OCI-LY7 (cell line): ENCODE measurements at regions not wholly inside any gene's neighbourhood (a gene's known extent, or its start where the extent isn't known, plus 50 kb on each side); places are given as distances from the start of the nearest gene placed in this dataset.

Source experiments
- BruUV-seq: library from RNA; stranded (reverse); fragments of 400-500 nt; replicated peaks from 2 replicates; lab custom pipeline; 2021; lab: Mats Ljungman, UMichigan
- CTCF ChIA-PET: fragments of 300-600 bp; sonication (Branson Sonifier 250); formaldehyde crosslinking; loops from one replicate; lab custom pipeline; 2022; ENCODE audit warnings: antibody characterized with exemption; ENCODE audit not compliant: unreplicated experiment; lab: Charles Lee
- POLR2A ChIA-PET: fragments of 300-600 bp; sonication (Branson Sonifier 250); formaldehyde crosslinking; loops from one replicate; lab custom pipeline; 2022; ENCODE audit warnings: antibody characterized with exemption; lab: Charles Lee
- DNase-seq: peaks from one replicate; pipeline ENCODE4 v3.0.0-alpha.2; 2015; ENCODE audit warnings: low spot score
- H2AFZ ChIP-seq: fragments of 200-600 bp; sonication (generic), shearing (Covaris generic); 2 replicates; pipeline ENCODE4 v1.6.1; 2014; ENCODE audit warnings: mild to moderate bottlenecking, antibody characterized with exemption, low read length, moderate library complexity
- H3K27ac ChIP-seq: fragments of 200-600 bp; sonication (generic); 2 replicates; pipeline ENCODE4 v1.5.1; 2014; ENCODE audit warnings: mixed run types, low read depth, mild to moderate bottlenecking, moderate library complexity, low read length, inconsistent platforms; ENCODE audit not compliant: poor library complexity, severe bottlenecking
- H3K36me3 ChIP-seq: fragments of 200-600 bp; sonication (generic); 2 replicates; pipeline ENCODE4 v1.6.1; 2014; ENCODE audit warnings: mild to moderate bottlenecking, antibody characterized with exemption, low read length, moderate library complexity, mixed read lengths; ENCODE audit not compliant: insufficient read depth
- H3K4me1 ChIP-seq: fragments of 200-600 bp; sonication (generic); 2 replicates; pipeline ENCODE4 v1.5.1; 2014; ENCODE audit warnings: mild to moderate bottlenecking, low read length; ENCODE audit not compliant: insufficient read depth, poor library complexity, severe bottlenecking
- H3K4me2 ChIP-seq: fragments of 200-600 bp; sonication (generic); 2 replicates; pipeline ENCODE4 v1.6.1; 2014; ENCODE audit warnings: mild to moderate bottlenecking, low read length
- H3K4me3 ChIP-seq: fragments of 200-600 bp; sonication (generic); 2 replicates; pipeline ENCODE4 v1.5.1; 2014; ENCODE audit warnings: mild to moderate bottlenecking, low read depth, low read length; ENCODE audit not compliant: poor library complexity, severe bottlenecking
- H3K79me2 ChIP-seq: fragments of 200-600 bp; sonication (generic); 2 replicates; pipeline ENCODE4 v1.6.1; 2016; ENCODE audit warnings: low read depth, mild to moderate bottlenecking, low read length, moderate library complexity, mixed read lengths; ENCODE audit not compliant: insufficient read depth
- H3K9me2 ChIP-seq: fragments of 200-600 bp; sonication (generic); 2 replicates; pipeline ENCODE4 v1.6.1; 2016; ENCODE audit warnings: mild to moderate bottlenecking, low read length, mixed read lengths; ENCODE audit not compliant: insufficient read depth
- H3K9me3 ChIP-seq: fragments of 200-600 bp; sonication (generic); 2 replicates; pipeline ENCODE4 v1.6.1; 2014; ENCODE audit warnings: mild to moderate bottlenecking, mixed run types, low read length, mixed read lengths
- H4K20me1 ChIP-seq: fragments of 200-600 bp; sonication (generic); 2 replicates; pipeline ENCODE4 v1.6.1; 2014; ENCODE audit warnings: mild to moderate bottlenecking, antibody characterized with exemption, low read length, moderate library complexity, mixed read lengths; ENCODE audit not compliant: insufficient read depth
- EZH2phosphoT487 ChIP-seq: fragments of 200-600 bp; sonication (generic); IDR thresholded peaks from 2 replicates; pipeline ENCODE4 v1.6.1; 2018; ENCODE audit warnings: low read depth, borderline replicate concordance, mild to moderate bottlenecking, mixed run types, antibody characterized with exemption, low read length, moderate library complexity, mixed read lengths
- intact Hi-C: fragments of 100-400 bp; cut with micrococcal nuclease; formaldehyde crosslinking; loops from one replicate; pipeline ENCODE4 v1.10.0; 2022; ENCODE audit not compliant: unreplicated experiment
- TF ChIP-seq, protein P1 (sequence below): fragments of 200-600 bp; sonication (generic); conservative IDR thresholded peaks from 2 replicates; pipeline ENCODE4 v1.5.1; 2014; ENCODE audit warnings: mild to moderate bottlenecking, antibody characterized with exemption, low read length, moderate library complexity, mixed read lengths

DNA sequence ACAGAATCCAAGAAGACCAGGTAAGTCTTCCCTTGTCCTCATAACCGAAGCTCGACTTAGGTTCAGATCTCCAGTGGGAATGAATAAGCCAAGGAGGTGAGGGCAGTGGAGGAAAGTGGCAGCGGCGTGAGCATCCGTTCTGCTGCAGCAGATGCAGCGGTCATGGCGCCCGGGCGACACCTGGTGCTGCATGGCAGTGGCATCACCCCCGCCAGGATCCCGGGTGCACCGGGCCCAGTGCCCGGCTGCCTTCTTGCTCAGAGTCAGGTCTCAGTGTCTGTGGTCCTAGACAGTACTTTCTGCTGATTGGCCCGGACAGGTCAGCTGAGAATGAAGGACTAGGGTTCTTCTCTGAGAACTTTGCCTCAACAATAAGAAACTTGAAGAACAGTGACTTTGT, 83.4 kb upstream of the SORBS2 start:
- H3K9me2 ChIP-seq: no peaks in the 10 kb centered on the region
- no peak overlapping the region for H3K4me3 ChIP-seq
- ChIA-PET CTCF (no interaction called here), POLR2A (no interaction called here)
- H4K20me1 ChIP-seq: no peaks in the 10 kb centered on the region
- DNase-seq: no peak
- no peak overlapping the region for H3K27ac ChIP-seq
- H2AFZ ChIP-seq: no peak overlapping the region
- intact Hi-C loops: no loop called here
- TF ChIP-seq, protein P1, sequence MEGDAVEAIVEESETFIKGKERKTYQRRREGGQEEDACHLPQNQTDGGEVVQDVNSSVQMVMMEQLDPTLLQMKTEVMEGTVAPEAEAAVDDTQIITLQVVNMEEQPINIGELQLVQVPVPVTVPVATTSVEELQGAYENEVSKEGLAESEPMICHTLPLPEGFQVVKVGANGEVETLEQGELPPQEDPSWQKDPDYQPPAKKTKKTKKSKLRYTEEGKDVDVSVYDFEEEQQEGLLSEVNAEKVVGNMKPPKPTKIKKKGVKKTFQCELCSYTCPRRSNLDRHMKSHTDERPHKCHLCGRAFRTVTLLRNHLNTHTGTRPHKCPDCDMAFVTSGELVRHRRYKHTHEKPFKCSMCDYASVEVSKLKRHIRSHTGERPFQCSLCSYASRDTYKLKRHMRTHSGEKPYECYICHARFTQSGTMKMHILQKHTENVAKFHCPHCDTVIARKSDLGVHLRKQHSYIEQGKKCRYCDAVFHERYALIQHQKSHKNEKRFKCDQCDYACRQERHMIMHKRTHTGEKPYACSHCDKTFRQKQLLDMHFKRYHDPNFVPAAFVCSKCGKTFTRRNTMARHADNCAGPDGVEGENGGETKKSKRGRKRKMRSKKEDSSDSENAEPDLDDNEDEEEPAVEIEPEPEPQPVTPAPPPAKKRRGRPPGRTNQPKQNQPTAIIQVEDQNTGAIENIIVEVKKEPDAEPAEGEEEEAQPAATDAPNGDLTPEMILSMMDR: no peak
- no peak for TF ChIP-seq EZH2phosphoT487
- BruUV-seq: no TSS peak
- H3K36me3 ChIP-seq: no peaks in the 10 kb centered on the region
- H3K4me1 ChIP-seq: no peaks in the 10 kb centered on the region
- no peak overlapping the region for H3K4me2 ChIP-seq
- no peaks in the 10 kb centered on the region for H3K9me3 ChIP-seq
- no peaks in the 10 kb centered on the region for H3K79me2 ChIP-seq

DNA sequence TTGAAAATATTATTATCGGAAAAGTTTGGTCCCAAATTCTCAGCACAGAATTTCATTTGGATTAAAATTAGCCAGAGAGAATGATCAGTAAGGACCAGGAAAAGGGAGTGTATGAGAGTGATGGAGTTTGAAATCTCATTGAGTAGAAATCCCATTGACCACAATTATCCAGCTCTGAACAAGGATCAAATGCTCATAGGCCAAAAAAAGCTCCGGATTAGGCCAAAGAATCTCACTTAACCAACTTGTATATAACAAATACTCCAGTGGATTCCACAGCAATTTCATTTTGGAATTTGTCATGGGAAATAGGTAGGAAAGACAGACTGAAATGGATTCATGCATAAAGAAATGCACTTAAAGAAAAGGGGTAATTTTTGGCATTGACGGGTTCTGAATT, 83.9 kb upstream of the SORBS2 start:
- CTCF ChIA-PET: no interaction called here
- intact Hi-C loops: no loop called here
- H3K9me3 ChIP-seq: no peaks in the 10 kb centered on the region
- H4K20me1 ChIP-seq: no peaks in the 10 kb centered on the region
- no peak overlapping the region for H2AFZ ChIP-seq
- H3K4me3 ChIP-seq: no peak overlapping the region
- DNase-seq: no peak
- POLR2A ChIA-PET: interaction anchor here (1.1 kb wide), 1 partner anchor 84 kb away, joined by 3 read pairs; the partner anchor contains the start of gene SORBS2
- no TSS peak for BruUV-seq
- H3K36me3 ChIP-seq: no peaks in the 10 kb centered on the region
- H3K4me1 ChIP-seq: no peaks in the 10 kb centered on the region
- H3K4me2 ChIP-seq: no peak overlapping the region
- H3K9me2 ChIP-seq: no peaks in the 10 kb centered on the region
- TF ChIP-seq, protein P1: no peak
- no peak for TF ChIP-seq EZH2phosphoT487
- no peak overlapping the region for H3K27ac ChIP-seq
- no peaks in the 10 kb centered on the region for H3K79me2 ChIP-seq

DNA sequence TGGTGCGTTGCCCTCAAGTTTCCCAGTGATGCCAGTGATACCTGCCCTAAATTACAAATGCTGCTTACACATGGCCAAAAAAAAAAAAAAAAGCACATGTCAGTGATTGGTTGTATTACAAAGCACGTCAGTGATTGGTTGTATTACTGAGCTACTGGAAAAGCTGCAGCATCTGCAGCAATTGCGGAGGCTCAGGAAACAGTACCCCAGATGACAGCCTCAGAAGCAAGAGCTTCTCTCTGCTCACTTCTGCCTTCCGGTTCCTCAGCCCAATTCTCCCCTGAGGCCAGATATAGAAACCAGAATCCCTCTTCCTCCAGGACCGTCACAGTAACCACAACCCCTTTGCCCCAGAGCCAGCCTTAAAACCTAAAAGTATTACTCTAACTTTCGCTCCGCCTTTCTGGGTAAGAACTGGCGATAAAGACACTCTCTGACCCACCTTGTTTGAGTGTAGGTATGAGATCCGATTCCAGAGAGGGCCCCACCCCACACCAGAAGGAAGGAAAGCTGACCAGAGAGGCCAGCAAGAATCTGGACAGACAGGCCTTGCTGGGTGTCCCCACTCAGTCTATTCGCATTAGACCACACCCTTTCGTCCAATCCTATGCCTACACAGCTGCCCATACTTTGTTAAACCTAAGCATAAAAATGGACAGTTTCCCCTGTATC, 85.0 kb upstream of the SORBS2 start:
- no peak overlapping the region for H3K27ac ChIP-seq
- H3K4me2 ChIP-seq: no peak overlapping the region
- no peaks in the 10 kb centered on the region for H3K4me1 ChIP-seq
- intact Hi-C loops: no loop called here
- no TSS peak for BruUV-seq
- POLR2A ChIA-PET: interaction anchor here (1.0 to 1.1 kb wide), 2 partner anchors 25 to 85 kb away, joined by 3 read pairs; partner anchors contain the start of gene SORBS2
- H3K4me3 ChIP-seq: no peak overlapping the region
- TF ChIP-seq, protein P1: no peak
- TF ChIP-seq EZH2phosphoT487: no peak
- no peak overlapping the region for H2AFZ ChIP-seq
- CTCF ChIA-PET: no interaction called here
- H3K9me3 ChIP-seq: no peaks in the 10 kb centered on the region
- H3K9me2 ChIP-seq: no peaks in the 10 kb centered on the region
- DNase-seq: no peak
- no peaks in the 10 kb centered on the region for H3K79me2 ChIP-seq
- no peaks in the 10 kb centered on the region for H4K20me1 ChIP-seq
- H3K36me3 ChIP-seq: no peaks in the 10 kb centered on the region
